IMR-90 (cell line): ENCODE measurements at regions not wholly inside any gene's neighbourhood (a gene's known extent, or its start where the extent isn't known, plus 50 kb on each side); places are given as distances from the start of the nearest gene placed in this dataset.

Source experiments
- CEBPB ChIP-seq: IDR thresholded peaks from 2 replicates; pipeline ENCODE4 v1.6.1; 2012; ENCODE audit warnings: low read depth, low read length, improper control_type of control experiment
- MAZ ChIP-seq: IDR thresholded peaks from 2 replicates; pipeline ENCODE4 v1.6.1; 2012; ENCODE audit warnings: low read depth, mild to moderate bottlenecking, low read length, improper control_type of control experiment, moderate library complexity, borderline replicate concordance
- MXI1 ChIP-seq: IDR thresholded peaks from 2 replicates; pipeline ENCODE4 v1.6.1; 2012; ENCODE audit warnings: low read depth, mild to moderate bottlenecking, low read length, moderate library complexity, borderline replicate concordance
- POLR2A ChIP-seq: IDR thresholded peaks from 2 replicates; pipeline ENCODE4 v1.6.1; 2012; ENCODE audit warnings: mild to moderate bottlenecking, low read depth, low read length
- RCOR1 ChIP-seq: IDR thresholded peaks from 2 replicates; pipeline ENCODE4 v1.6.1; 2012; ENCODE audit warnings: mild to moderate bottlenecking, low read length, improper control_type of control experiment; ENCODE audit not compliant: insufficient replicate concordance
- RFX5 ChIP-seq: IDR thresholded peaks from 2 replicates; pipeline ENCODE4 v1.8.0; 2012; ENCODE audit warnings: low read depth, mild to moderate bottlenecking, low read length, moderate library complexity
- SMC3 ChIP-seq: fragments of 150-350 bp; IDR thresholded peaks from 2 replicates; pipeline ENCODE4 v1.6.1; 2016; ENCODE audit warnings: low read depth, mild to moderate bottlenecking, antibody characterized with exemption, low read length, moderate library complexity
- TF ChIP-seq, protein P1 (sequence below): fragments of 150-350 bp; IDR thresholded peaks from 2 replicates; pipeline ENCODE4 v1.6.1; 2017; ENCODE audit warnings: mild to moderate bottlenecking, antibody characterized with exemption, low read length, low read depth
- TF ChIP-seq, protein P2 (sequence below): conservative IDR thresholded peaks from 2 replicates; pipeline ENCODE4 v1.5.1; 2012; ENCODE audit warnings: mild to moderate bottlenecking, low read depth, low read length, improper control_type of control experiment
- TF ChIP-seq, protein P3 (sequence below): fragments of 150-350 bp; IDR thresholded peaks from 2 replicates; pipeline ENCODE4 v1.6.1; 2016; ENCODE audit warnings: low read depth, mild to moderate bottlenecking, low read length, moderate library complexity, borderline replicate concordance

DNA sequence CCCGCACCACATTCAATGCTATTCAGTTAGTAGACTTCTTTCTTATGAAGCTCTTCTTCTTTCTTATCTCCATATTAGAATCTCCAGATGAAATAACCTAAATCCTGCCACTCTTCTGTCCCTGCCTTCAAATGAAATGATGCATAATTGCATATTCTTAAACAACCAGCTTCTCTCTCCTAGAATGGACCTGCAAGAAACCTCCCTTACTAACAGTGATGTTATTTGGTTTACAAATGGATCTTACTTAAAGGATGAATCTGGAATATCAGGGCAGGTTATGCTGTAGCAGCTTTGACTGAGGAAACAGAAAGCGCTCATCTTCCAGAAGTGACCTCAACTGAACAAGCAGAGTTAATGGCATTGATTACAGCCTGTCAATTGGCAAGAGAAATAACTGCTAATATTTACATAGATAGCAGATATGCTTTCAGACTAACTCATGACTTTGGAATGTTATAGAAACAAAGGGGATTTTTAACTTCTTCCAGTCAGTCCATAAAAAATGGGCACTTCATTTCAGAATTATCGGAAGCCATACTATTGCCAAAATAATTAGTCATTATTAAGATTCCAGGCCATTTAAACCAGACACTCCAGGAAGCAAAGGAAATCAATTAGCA, 755.7 kb upstream of the HS6ST1 start:
- TF ChIP-seq POLR2A (no peak), MAZ (no peak), RCOR1 (no peak), RFX5 (no peak), SMC3 (no peak), MXI1 (no peak), CEBPB (no peak)
- TF ChIP-seq, protein P1, sequence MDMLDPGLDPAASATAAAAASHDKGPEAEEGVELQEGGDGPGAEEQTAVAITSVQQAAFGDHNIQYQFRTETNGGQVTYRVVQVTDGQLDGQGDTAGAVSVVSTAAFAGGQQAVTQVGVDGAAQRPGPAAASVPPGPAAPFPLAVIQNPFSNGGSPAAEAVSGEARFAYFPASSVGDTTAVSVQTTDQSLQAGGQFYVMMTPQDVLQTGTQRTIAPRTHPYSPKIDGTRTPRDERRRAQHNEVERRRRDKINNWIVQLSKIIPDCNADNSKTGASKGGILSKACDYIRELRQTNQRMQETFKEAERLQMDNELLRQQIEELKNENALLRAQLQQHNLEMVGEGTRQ = no peak
- TF ChIP-seq, protein P2, sequence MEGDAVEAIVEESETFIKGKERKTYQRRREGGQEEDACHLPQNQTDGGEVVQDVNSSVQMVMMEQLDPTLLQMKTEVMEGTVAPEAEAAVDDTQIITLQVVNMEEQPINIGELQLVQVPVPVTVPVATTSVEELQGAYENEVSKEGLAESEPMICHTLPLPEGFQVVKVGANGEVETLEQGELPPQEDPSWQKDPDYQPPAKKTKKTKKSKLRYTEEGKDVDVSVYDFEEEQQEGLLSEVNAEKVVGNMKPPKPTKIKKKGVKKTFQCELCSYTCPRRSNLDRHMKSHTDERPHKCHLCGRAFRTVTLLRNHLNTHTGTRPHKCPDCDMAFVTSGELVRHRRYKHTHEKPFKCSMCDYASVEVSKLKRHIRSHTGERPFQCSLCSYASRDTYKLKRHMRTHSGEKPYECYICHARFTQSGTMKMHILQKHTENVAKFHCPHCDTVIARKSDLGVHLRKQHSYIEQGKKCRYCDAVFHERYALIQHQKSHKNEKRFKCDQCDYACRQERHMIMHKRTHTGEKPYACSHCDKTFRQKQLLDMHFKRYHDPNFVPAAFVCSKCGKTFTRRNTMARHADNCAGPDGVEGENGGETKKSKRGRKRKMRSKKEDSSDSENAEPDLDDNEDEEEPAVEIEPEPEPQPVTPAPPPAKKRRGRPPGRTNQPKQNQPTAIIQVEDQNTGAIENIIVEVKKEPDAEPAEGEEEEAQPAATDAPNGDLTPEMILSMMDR = no peak
- TF ChIP-seq, protein P3, sequence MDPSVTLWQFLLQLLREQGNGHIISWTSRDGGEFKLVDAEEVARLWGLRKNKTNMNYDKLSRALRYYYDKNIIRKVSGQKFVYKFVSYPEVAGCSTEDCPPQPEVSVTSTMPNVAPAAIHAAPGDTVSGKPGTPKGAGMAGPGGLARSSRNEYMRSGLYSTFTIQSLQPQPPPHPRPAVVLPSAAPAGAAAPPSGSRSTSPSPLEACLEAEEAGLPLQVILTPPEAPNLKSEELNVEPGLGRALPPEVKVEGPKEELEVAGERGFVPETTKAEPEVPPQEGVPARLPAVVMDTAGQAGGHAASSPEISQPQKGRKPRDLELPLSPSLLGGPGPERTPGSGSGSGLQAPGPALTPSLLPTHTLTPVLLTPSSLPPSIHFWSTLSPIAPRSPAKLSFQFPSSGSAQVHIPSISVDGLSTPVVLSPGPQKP = no peak
